Endothelial cell of umbilical vein (primary cell): ENCODE measurements at regions not wholly inside any gene's neighbourhood (a gene's known extent, or its start where the extent isn't known, plus 50 kb on each side); places are given as distances from the start of the nearest gene placed in this dataset.

Experiments
- BruUV-seq: library from RNA; stranded (reverse); fragments of 400-500 nt; replicated peaks from 2 replicates; lab custom pipeline; 2021; lab: Mats Ljungman, UMichigan
- CTCF ChIA-PET: fragments of 300-600, 350-600 bp; sonication (Branson Sonifier 250); formaldehyde crosslinking; loops from one replicate; lab custom pipeline; 2021; ENCODE audit warnings: antibody characterized with exemption, inconsistent platforms; lab: Charles Lee
- POLR2A ChIA-PET: fragments of 300-600, 350-600 bp; sonication (Branson Sonifier 250); formaldehyde crosslinking; loops from one replicate; lab custom pipeline; 2021; ENCODE audit warnings: antibody characterized with exemption, inconsistent platforms; lab: Charles Lee
- DNase-seq: peaks from one replicate; pipeline ENCODE4 v3.0.0-alpha.2; 2011; ENCODE audit warnings: low read depth, low spot score
- FAIRE-seq: peaks from 2 replicates; lab custom pipeline; 2011; peaks lifted over from hg19 to GRCh38; lab: Jason Lieb, UNC
- H2AFZ ChIP-seq: 2 replicates; pipeline ENCODE4 v1.6.0; 2012; ENCODE audit warnings: low read depth, low read length, control low read depth, inconsistent platforms
- H3K27ac ChIP-seq: 2 replicates; pipeline ENCODE4 v1.5.1; 2011; ENCODE audit warnings: low read depth, mild to moderate bottlenecking, control low read depth, low read length, moderate library complexity; ENCODE audit not compliant: insufficient read depth
- H3K27me3 ChIP-seq, 2 experiments: 2 replicates each; pipeline versions ENCODE4 v1.6.0 to v1.6.1; 2011; ENCODE audit warnings: low read length in 2 of 2, mixed read lengths in 1 of 2; ENCODE audit not compliant: control insufficient read depth in 2 of 2, insufficient read depth in 2 of 2
- H3K36me3 ChIP-seq, 2 experiments: 2 replicates in 1 of 2; 3 replicates in 1 of 2; pipeline ENCODE4 v1.5.1; 2011; ENCODE audit warnings: low read length in 2 of 2, mild to moderate bottlenecking in 1 of 2, moderate library complexity in 1 of 2; ENCODE audit not compliant: control insufficient read depth in 2 of 2, insufficient read depth in 2 of 2; ENCODE audit errors: extremely low read depth in 1 of 2
- H3K4me1 ChIP-seq: 3 replicates; pipeline ENCODE4 v1.5.1; 2011; ENCODE audit warnings: mild to moderate bottlenecking, low read length; ENCODE audit not compliant: control insufficient read depth, insufficient read depth; ENCODE audit errors: extremely low read depth
- H3K4me2 ChIP-seq: 2 replicates; pipeline ENCODE4 v1.6.1; 2011; ENCODE audit warnings: low read length, control low read depth, mixed read lengths; ENCODE audit not compliant: insufficient read depth
- H3K4me3 ChIP-seq, 3 experiments: fragments of 200-600 bp in 1 of 3; sonication (generic), shearing (Covaris generic) in 1 of 3; replicated peaks in 1 of 3; 2 replicates each; pipeline ENCODE4 v1.5.1; 2011 to 2016; ENCODE audit warnings: control low read depth in 3 of 3, low read length in 3 of 3, mild to moderate bottlenecking in 2 of 3, inconsistent platforms in 1 of 3, low read depth in 1 of 3, moderate library complexity in 1 of 3; ENCODE audit not compliant: insufficient read depth in 1 of 3
- H3K79me2 ChIP-seq: 2 replicates; pipeline ENCODE4 v1.6.0; 2012; ENCODE audit warnings: low read length, inconsistent platforms; ENCODE audit not compliant: control insufficient read depth, insufficient read depth
- H3K9ac ChIP-seq: replicated peaks from 2 replicates; pipeline ENCODE3; 2011; ENCODE audit warnings: low read length, control low read depth; ENCODE audit not compliant: insufficient read depth; ENCODE audit errors: extremely low read depth
- H3K9me1 ChIP-seq: replicated peaks from 3 replicates; pipeline ENCODE4 v1.6.0; 2011; ENCODE audit warnings: mild to moderate bottlenecking, low read length; ENCODE audit not compliant: control insufficient read depth, insufficient read depth; ENCODE audit errors: extremely low read depth
- H3K9me3 ChIP-seq: replicated peaks from 2 replicates; pipeline ENCODE4 v1.5.1; 2012; ENCODE audit warnings: low read length, inconsistent platforms; ENCODE audit not compliant: control insufficient read depth, insufficient read depth
- H4K20me1 ChIP-seq: replicated peaks from 2 replicates; pipeline ENCODE3; 2011; ENCODE audit warnings: mild to moderate bottlenecking, low read length; ENCODE audit not compliant: control insufficient read depth, insufficient read depth; ENCODE audit errors: extremely low read depth
- CTCF ChIP-seq, 2 donors: IDR thresholded peaks; 1 replicate in 1 of 2; 2 replicates in 1 of 2; pipeline ENCODE4 v1.5.1; 2011; ENCODE audit warnings: low read length in 2 of 2, mild to moderate bottlenecking in 2 of 2, moderate library complexity in 2 of 2, control low read depth in 1 of 2, inconsistent platforms in 1 of 2, low read depth in 1 of 2; ENCODE audit not compliant: insufficient read depth in 1 of 2; ENCODE audit errors: extremely low read depth in 1 of 2
- EZH2 ChIP-seq: IDR thresholded peaks from 2 replicates; pipeline ENCODE4 v1.6.1; 2012; ENCODE audit warnings: borderline replicate concordance, low read depth, mild to moderate bottlenecking, moderate library complexity, low read length, inconsistent platforms; ENCODE audit not compliant: severe bottlenecking
- FOS ChIP-seq: IDR thresholded peaks from 2 replicates; pipeline ENCODE4 v1.6.1; 2011; ENCODE audit warnings: mild to moderate bottlenecking, low read length, moderate library complexity, borderline replicate concordance; ENCODE audit not compliant: insufficient read depth
- GATA2 ChIP-seq: IDR thresholded peaks from 2 replicates; pipeline ENCODE4 v1.7.0; 2011; ENCODE audit warnings: low read depth, mild to moderate bottlenecking, moderate library complexity, mixed read lengths, low read length; ENCODE audit not compliant: insufficient read length, insufficient read depth
- JUN ChIP-seq: IDR thresholded peaks from 2 replicates; pipeline ENCODE4 v1.6.1; 2011; ENCODE audit warnings: borderline replicate concordance, low read depth; ENCODE audit not compliant: insufficient read length, insufficient read depth
- MAX ChIP-seq: IDR thresholded peaks from 2 replicates; pipeline ENCODE4 v1.6.1; 2011; ENCODE audit not compliant: insufficient read depth, insufficient read length
- MYC ChIP-seq: IDR thresholded peaks from one replicate; pipeline ENCODE4 v1.6.1; 2011; ENCODE audit warnings: mild to moderate bottlenecking, low read depth, low read length
- POLR2A ChIP-seq: IDR thresholded peaks from 2 replicates; pipeline ENCODE4 v1.6.1; 2012; ENCODE audit warnings: low read depth, mild to moderate bottlenecking, control low read depth, low read length
- POLR2AphosphoS5 ChIP-seq: IDR thresholded peaks from 2 replicates; pipeline ENCODE4 v1.6.1; 2012; ENCODE audit warnings: low read depth, mild to moderate bottlenecking, control low read depth, low read length, moderate library complexity; ENCODE audit not compliant: insufficient read depth
- dilution Hi-C: fragments of 300-500 bp; cut with MboI; formaldehyde crosslinking; loops from one replicate; pipeline ENCODE4 v1.15.0; 2019; ENCODE audit warnings: low sequenced_read_pairs; ENCODE audit not compliant: extremely low pct_ligation_motif_present
- intact Hi-C: fragments of 100-400 bp; cut with micrococcal nuclease; formaldehyde crosslinking; loops from one replicate; pipeline ENCODE4 v1.10.0; 2022

DNA sequence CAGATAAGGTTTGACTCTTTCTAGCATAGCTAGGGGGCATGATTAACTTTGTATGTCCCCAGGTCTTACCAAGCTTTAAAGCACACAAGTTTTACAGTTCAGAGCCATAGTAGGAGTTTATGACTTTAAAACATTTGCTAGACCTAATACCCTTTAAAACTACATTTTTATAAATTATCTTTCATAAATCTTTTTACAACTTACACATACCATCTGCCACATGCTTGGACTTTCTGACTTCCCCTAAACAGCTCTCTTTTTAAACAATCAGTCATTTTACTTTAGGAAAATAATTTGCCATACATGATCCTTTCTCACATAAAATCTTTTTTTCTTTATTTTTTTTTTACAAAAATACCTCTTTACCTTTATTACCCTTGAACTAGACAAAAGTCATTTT, 735.3 kb upstream of the CADM2 start:
- Histone ChIP-seq H3K4me1 (no peaks in the 10 kb centered on the region), H3K9ac (no peak overlapping the region), H3K4me3 (no peak overlapping the region), H3K27ac (no peak overlapping the region), H2AFZ (no peak overlapping the region), H3K4me2 (no peak overlapping the region), H3K79me2 (no peaks in the 10 kb centered on the region), H3K9me3 (peaks cover 9% of the 10 kb centered on the region), H3K27me3 (no peaks in the 10 kb centered on the region), H3K9me1 (no peaks in the 10 kb centered on the region), H4K20me1 (no peaks in the 10 kb centered on the region), H3K36me3 (no peaks in the 10 kb centered on the region)
- BruUV-seq, result no TSS peak
- ChIA-PET POLR2A (no interaction called here), CTCF (no interaction called here)
- intact Hi-C loops, result no loop called here
- FAIRE-seq, result no peak
- TF ChIP-seq MYC (no peak), CTCF (IDR thresholded peaks at IDR 0.05; ENCODE audit: extremely low read depth in 1 of 2, insufficient read depth in 1 of 2, low read depth in 1 of 2, low read length in 2 of 2) (no peak), EZH2 (no peak), POLR2A (no peak), FOS (no peak), POLR2AphosphoS5 (no peak), MAX (no peak), JUN (no peak), GATA2 (no peak)
- DNase-seq, result no peak
- dilution Hi-C loops, result no loop called here
